DMS53 treated with DMSO at 0.1 percent for 48 hours (cell line): ENCODE measurements at regions not wholly inside any gene's neighbourhood (a gene's known extent, or its start where the extent isn't known, plus 50 kb on each side); places are given as distances from the start of the nearest gene placed in this dataset.

Source experiments
- DNase-seq: peaks from one replicate; lab custom pipeline; 2025; ENCODE audit not compliant: unreplicated experiment; lab: John Stamatoyannopoulos, UW

- DNase-seq, result no peak
These were observed 236.8 kb downstream of the ACTL7B start for GRCh38 chr9:108618906-108619550.

GRCh38 chr9:108617676-108618075, 238.1 kb downstream of the ACTL7B start:
- no peak for DNase-seq

- no peak for DNase-seq
These were observed 240.6 kb downstream of the ACTL7B start for GRCh38 chr9:108615152-108615551.

GRCh38 chr9:108612513-108612912, 243.3 kb downstream of the ACTL7B start:
- no peak for DNase-seq

GRCh38 chr9:108609897-108610253, 245.9 kb downstream of the ACTL7B start:
- DNase-seq, result no peak

GRCh38 chr9:108609227-108609896, 246.4 kb downstream of the ACTL7B start:
- no peak for DNase-seq

GRCh38 chr9:108607607-108608006, 248.2 kb downstream of the ACTL7B start:
- no peak for DNase-seq

- DNase-seq, result no peak
These were observed 249.4 kb downstream of the ACTL7B start for GRCh38 chr9:108606401-108606800.

GRCh38 chr9:108603141-108603540, 252.6 kb downstream of the ACTL7B start:
- DNase-seq, result no peak

GRCh38 chr9:108600896-108601295, 254.9 kb downstream of the ACTL7B start:
- DNase-seq, result no peak

GRCh38 chr9:108599571-108599970, 256.2 kb downstream of the ACTL7B start:
- no peak for DNase-seq

GRCh38 chr9:108591121-108591520, 264.7 kb downstream of the ACTL7B start:
- no peak for DNase-seq

GRCh38 chr9:108588246-108588645, 267.5 kb downstream of the ACTL7B start:
- DNase-seq, result no peak

- no peak for DNase-seq
These were observed 269.2 kb downstream of the ACTL7B start for GRCh38 chr9:108586471-108587139.

GRCh38 chr9:108584860-108585259, 270.9 kb downstream of the ACTL7B start:
- DNase-seq, result no peak

- no peak for DNase-seq
These were observed 273.1 kb downstream of the ACTL7B start for GRCh38 chr9:108582726-108583125.

GRCh38 chr9:108579757-108580439, 275.9 kb downstream of the ACTL7B start:
- no peak for DNase-seq

- no peak for DNase-seq
These were observed 280.5 kb downstream of the ACTL7B start for GRCh38 chr9:108575276-108575675.

GRCh38 chr9:108569624-108570023, 286.2 kb downstream of the ACTL7B start:
- no peak for DNase-seq

GRCh38 chr9:108568093-108568492, 287.7 kb downstream of the ACTL7B start:
- no peak for DNase-seq

- no peak for DNase-seq
These were observed 288.2 kb downstream of the ACTL7B start for GRCh38 chr9:108567571-108567970.
